ENCODE measurements at regions not wholly inside any gene's neighbourhood (a gene's known extent, or its start where the extent isn't known, plus 50 kb on each side); places are given as distances from the start of the nearest gene placed in this dataset.

DNA sequence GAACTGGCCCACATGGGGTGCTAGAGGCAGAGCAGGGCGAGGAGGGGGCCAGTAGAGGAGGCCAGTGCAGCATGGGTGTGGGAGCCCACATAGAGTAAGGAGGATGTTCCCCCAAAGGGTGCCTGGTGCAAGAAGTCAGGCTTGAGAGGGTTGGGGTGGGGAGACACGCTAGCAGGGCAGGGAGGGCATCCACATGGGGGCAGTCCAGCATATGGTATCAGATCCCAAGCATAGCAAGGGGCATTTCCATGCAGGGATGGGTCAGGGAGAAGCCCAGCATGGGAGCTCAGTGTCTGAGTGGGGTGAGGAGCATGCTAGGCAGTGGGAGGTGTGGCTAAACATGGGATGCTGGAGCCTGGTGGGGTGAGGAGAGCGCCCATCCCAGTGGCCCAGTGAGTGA, 213.7 kb downstream of the COPRS start:
- TF ChIP-seq, protein P1, sequence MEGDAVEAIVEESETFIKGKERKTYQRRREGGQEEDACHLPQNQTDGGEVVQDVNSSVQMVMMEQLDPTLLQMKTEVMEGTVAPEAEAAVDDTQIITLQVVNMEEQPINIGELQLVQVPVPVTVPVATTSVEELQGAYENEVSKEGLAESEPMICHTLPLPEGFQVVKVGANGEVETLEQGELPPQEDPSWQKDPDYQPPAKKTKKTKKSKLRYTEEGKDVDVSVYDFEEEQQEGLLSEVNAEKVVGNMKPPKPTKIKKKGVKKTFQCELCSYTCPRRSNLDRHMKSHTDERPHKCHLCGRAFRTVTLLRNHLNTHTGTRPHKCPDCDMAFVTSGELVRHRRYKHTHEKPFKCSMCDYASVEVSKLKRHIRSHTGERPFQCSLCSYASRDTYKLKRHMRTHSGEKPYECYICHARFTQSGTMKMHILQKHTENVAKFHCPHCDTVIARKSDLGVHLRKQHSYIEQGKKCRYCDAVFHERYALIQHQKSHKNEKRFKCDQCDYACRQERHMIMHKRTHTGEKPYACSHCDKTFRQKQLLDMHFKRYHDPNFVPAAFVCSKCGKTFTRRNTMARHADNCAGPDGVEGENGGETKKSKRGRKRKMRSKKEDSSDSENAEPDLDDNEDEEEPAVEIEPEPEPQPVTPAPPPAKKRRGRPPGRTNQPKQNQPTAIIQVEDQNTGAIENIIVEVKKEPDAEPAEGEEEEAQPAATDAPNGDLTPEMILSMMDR (IDR thresholded peaks at IDR 0.05) = peak in 1 of 3 experiments; percentile 6
- TF ChIP-seq POLR2A (IDR thresholded peaks at IDR 0.05; ENCODE audit: low read depth) = no peak

All from esophagus muscularis mucosa (tissue), 3 donors.